DOHH2 (cell line): ENCODE measurements at regions not wholly inside any gene's neighbourhood (a gene's known extent, or its start where the extent isn't known, plus 50 kb on each side); places are given as distances from the start of the nearest gene placed in this dataset.

Experiments used
- H3F3A ChIP-seq: fragments of 200-600 bp; sonication (generic), shearing (Covaris generic); 2 replicates; pipeline ENCODE4 v1.6.0; 2016; ENCODE audit warnings: antibody characterized with exemption, mild to moderate bottlenecking; ENCODE audit not compliant: control insufficient read depth, insufficient read depth
- H3K27ac ChIP-seq: fragments of 200-600 bp; sonication (generic); 2 replicates; pipeline ENCODE4 v1.5.1; 2014; ENCODE audit warnings: low read depth, mild to moderate bottlenecking, low read length, moderate library complexity
- H3K27me3 ChIP-seq: fragments of 200-600 bp; sonication (generic); 2 replicates; pipeline ENCODE4 v1.6.1; 2014; ENCODE audit warnings: mild to moderate bottlenecking, low read length, mixed read lengths; ENCODE audit not compliant: control insufficient read depth
- H3K36me3 ChIP-seq: fragments of 200-600 bp; sonication (generic); 2 replicates; pipeline ENCODE4 v1.6.1; 2014; ENCODE audit warnings: mild to moderate bottlenecking, low read length, moderate library complexity, mixed read lengths; ENCODE audit not compliant: control insufficient read depth
- H3K4me1 ChIP-seq: fragments of 200-600 bp; sonication (generic); 2 replicates; pipeline ENCODE4 v1.6.1; 2014; ENCODE audit warnings: mild to moderate bottlenecking, low read length, mixed read lengths; ENCODE audit not compliant: control insufficient read depth
- H3K4me2 ChIP-seq: fragments of 200-600 bp; sonication (generic); 2 replicates; pipeline ENCODE4 v1.6.0; 2014; ENCODE audit warnings: mild to moderate bottlenecking, low read length, moderate library complexity
- H3K4me3 ChIP-seq: fragments of 200-600 bp; sonication (generic); 2 replicates; pipeline ENCODE4 v1.5.1; 2014; ENCODE audit warnings: mild to moderate bottlenecking, low read length, mixed read lengths
- H3K79me2 ChIP-seq: fragments of 200-600 bp; sonication (generic); 2 replicates; pipeline ENCODE4 v1.6.1; 2014; ENCODE audit warnings: mild to moderate bottlenecking, low read length, mixed read lengths; ENCODE audit not compliant: control insufficient read depth
- H3K9me2 ChIP-seq: fragments of 200-600 bp; sonication (generic); replicated peaks from 2 replicates; pipeline ENCODE4 v1.6.1; 2014; ENCODE audit warnings: mild to moderate bottlenecking, low read length, mixed read lengths; ENCODE audit not compliant: control insufficient read depth
- H3K9me3 ChIP-seq: fragments of 200-600 bp; sonication (generic); 2 replicates; pipeline ENCODE4 v1.6.1; 2014; ENCODE audit warnings: antibody characterized with exemption, low read length, mixed read lengths; ENCODE audit not compliant: control insufficient read depth, insufficient read depth
- H4K20me1 ChIP-seq: fragments of 200-600 bp; sonication (generic); 2 replicates; pipeline ENCODE4 v1.6.0; 2014; ENCODE audit warnings: low read depth, mild to moderate bottlenecking, antibody characterized with exemption, low read length, moderate library complexity; ENCODE audit not compliant: control insufficient read depth, insufficient read depth
- EZH2phosphoT487 ChIP-seq: fragments of 200-600 bp; sonication (generic); IDR thresholded peaks from 2 replicates; pipeline ENCODE4 v1.6.1; 2017; ENCODE audit warnings: borderline replicate concordance, mild to moderate bottlenecking, antibody characterized with exemption, low read length, moderate library complexity, mixed read lengths
- TF ChIP-seq, protein P1 (sequence below): fragments of 200-600 bp; sonication (generic); IDR thresholded peaks from one replicate; pipeline ENCODE4 v1.5.1; 2014; ENCODE audit warnings: antibody characterized with exemption, mild to moderate bottlenecking, low read depth, low read length; ENCODE audit not compliant: poor library complexity, severe bottlenecking

- Histone ChIP-seq H3K27ac (no peak overlapping the region), H3F3A (no peaks in the 10 kb centered on the region), H3K9me2 (no peaks in the 10 kb centered on the region), H3K4me1 (no peaks in the 10 kb centered on the region), H3K36me3 (no peaks in the 10 kb centered on the region), H3K27me3 (no peaks in the 10 kb centered on the region), H3K4me2 (no peak overlapping the region), H3K79me2 (no peaks in the 10 kb centered on the region), H3K4me3 (no peak overlapping the region), H4K20me1 (no peaks in the 10 kb centered on the region), H3K9me3 (no peaks in the 10 kb centered on the region)
- TF ChIP-seq, protein P1, sequence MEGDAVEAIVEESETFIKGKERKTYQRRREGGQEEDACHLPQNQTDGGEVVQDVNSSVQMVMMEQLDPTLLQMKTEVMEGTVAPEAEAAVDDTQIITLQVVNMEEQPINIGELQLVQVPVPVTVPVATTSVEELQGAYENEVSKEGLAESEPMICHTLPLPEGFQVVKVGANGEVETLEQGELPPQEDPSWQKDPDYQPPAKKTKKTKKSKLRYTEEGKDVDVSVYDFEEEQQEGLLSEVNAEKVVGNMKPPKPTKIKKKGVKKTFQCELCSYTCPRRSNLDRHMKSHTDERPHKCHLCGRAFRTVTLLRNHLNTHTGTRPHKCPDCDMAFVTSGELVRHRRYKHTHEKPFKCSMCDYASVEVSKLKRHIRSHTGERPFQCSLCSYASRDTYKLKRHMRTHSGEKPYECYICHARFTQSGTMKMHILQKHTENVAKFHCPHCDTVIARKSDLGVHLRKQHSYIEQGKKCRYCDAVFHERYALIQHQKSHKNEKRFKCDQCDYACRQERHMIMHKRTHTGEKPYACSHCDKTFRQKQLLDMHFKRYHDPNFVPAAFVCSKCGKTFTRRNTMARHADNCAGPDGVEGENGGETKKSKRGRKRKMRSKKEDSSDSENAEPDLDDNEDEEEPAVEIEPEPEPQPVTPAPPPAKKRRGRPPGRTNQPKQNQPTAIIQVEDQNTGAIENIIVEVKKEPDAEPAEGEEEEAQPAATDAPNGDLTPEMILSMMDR = no peak
- TF ChIP-seq EZH2phosphoT487 = no peak
Measured at GRCh38 chr6:68533339-68533795, 101.7 kb upstream of the ADGRB3 start.

DNA sequence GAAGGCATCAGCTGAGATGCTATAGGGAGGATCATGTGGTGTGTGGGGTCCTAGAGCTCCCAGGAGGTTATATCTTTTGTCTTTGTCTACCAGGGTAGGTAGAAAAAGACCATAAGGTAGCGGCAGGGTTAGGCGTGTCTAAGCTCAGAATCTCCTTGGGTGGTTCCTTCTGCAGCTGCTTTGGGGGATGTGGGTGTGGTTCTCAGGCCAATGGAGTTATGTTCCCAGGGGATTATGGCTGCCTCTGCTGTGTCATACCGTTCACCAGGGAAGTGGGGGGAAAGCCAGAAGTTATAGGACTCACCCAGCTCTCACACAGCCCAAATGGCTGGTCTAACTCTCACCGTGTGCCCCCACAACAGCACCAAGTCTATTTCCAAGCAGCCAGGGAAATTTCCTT, 107.4 kb upstream of the ADGRB3 start:
- Histone ChIP-seq H3K4me2 (no peak overlapping the region), H3K27me3 (no peaks in the 10 kb centered on the region), H3K9me3 (no peaks in the 10 kb centered on the region), H3K4me3 (no peak overlapping the region), H3K79me2 (no peaks in the 10 kb centered on the region), H4K20me1 (no peaks in the 10 kb centered on the region), H3K4me1 (no peaks in the 10 kb centered on the region), H3F3A (no peaks in the 10 kb centered on the region), H3K36me3 (no peaks in the 10 kb centered on the region), H3K27ac (no peak overlapping the region), H3K9me2 (no peaks in the 10 kb centered on the region)
- TF ChIP-seq, protein P1 = no peak
- TF ChIP-seq EZH2phosphoT487 = no peak

- no peaks in the 10 kb centered on the region for H3K4me1 ChIP-seq
- H4K20me1 ChIP-seq = no peaks in the 10 kb centered on the region
- no peaks in the 10 kb centered on the region for H3K9me3 ChIP-seq
- no peaks in the 10 kb centered on the region for H3K79me2 ChIP-seq
- TF ChIP-seq, protein P1 = no peak
- no peak for TF ChIP-seq EZH2phosphoT487
- H3K36me3 ChIP-seq = no peaks in the 10 kb centered on the region
- H3K4me2 ChIP-seq = no peak overlapping the region
- H3K27ac ChIP-seq = no peak overlapping the region
- H3K27me3 ChIP-seq = no peaks in the 10 kb centered on the region
- H3K4me3 ChIP-seq = no peak overlapping the region
- H3F3A ChIP-seq = no peaks in the 10 kb centered on the region
- no peaks in the 10 kb centered on the region for H3K9me2 ChIP-seq
Measured at GRCh38 chr6:68506911-68507310, 128.2 kb upstream of the ADGRB3 start.

DNA sequence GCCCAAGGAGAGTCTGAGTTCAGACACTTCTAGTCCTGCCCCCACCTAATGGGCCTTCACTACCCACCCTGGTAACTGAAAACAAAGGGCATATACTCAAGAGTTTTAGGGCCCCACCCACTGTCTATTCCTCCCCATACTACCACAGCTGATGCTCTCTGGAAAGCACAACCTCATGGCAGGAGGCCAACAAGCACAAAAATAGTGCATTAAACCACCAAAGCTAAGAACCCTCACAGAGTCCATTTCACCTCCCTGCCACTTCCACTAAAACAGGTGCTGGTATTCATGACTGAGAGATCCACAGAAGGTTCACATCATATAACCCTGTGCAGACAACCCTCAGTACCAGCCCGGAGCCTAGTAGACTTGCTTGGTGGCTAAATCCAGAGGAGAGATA, 132.1 kb upstream of the ADGRB3 start:
- Histone ChIP-seq H3K9me3 (no peaks in the 10 kb centered on the region), H3F3A (no peaks in the 10 kb centered on the region), H3K4me3 (no peak overlapping the region), H4K20me1 (no peaks in the 10 kb centered on the region), H3K4me2 (no peak overlapping the region), H3K27me3 (no peaks in the 10 kb centered on the region), H3K9me2 (no peaks in the 10 kb centered on the region), H3K27ac (no peak overlapping the region), H3K4me1 (no peaks in the 10 kb centered on the region), H3K79me2 (no peaks in the 10 kb centered on the region), H3K36me3 (no peaks in the 10 kb centered on the region)
- no peak for TF ChIP-seq EZH2phosphoT487
- TF ChIP-seq, protein P1 = no peak
